ENCODE measurements at regions not wholly inside any gene's neighbourhood (a gene's known extent, or its start where the extent isn't known, plus 50 kb on each side); places are given as distances from the start of the nearest gene placed in this dataset.
A peak's percentile ranks its signal among the peaks of the same experiment; 100 is the strongest.

GRCh38 chr20:51143652-51144051 is 120.7 kb upstream of the KCNG1 start:
- H3K4me3 Mint-ChIP-seq = no peak overlapping the region
- peaks cover 6% of the 10 kb centered on the region for H3K9me3 Mint-ChIP-seq
- H3K36me3 Mint-ChIP-seq (ENCODE audit: low read depth) = no peaks in the 10 kb centered on the region
- peaks cover 32% of the 10 kb centered on the region for H3K27me3 Mint-ChIP-seq
- H3K27ac Mint-ChIP-seq = no peak overlapping the region
- ChIA-PET CTCF (no interaction called here), POLR2A (no interaction called here)
- no peaks in the 10 kb centered on the region for H3K4me1 Mint-ChIP-seq
- DNase-seq = no peak

- Mint-ChIP-seq H3K36me3 (ENCODE audit: low read depth) (no peaks in the 10 kb centered on the region), H3K27ac (no peak overlapping the region), H3K27me3 (peaks cover 28% of the 10 kb centered on the region), H3K4me1 (no peaks in the 10 kb centered on the region), H3K9me3 (peaks cover 6% of the 10 kb centered on the region), H3K4me3 (no peak overlapping the region)
- DNase-seq = no peak
- POLR2A ChIA-PET = no interaction called here
- CTCF ChIA-PET = no interaction called here
Measured at GRCh38 chr20:51142448-51142847, 119.5 kb upstream of the KCNG1 start.

- no peak for DNase-seq
- ChIA-PET POLR2A (no interaction called here), CTCF (no interaction called here)
- H3K4me3 Mint-ChIP-seq = no peak overlapping the region
- H3K27me3 Mint-ChIP-seq = peaks cover 18% of the 10 kb centered on the region
- no peaks in the 10 kb centered on the region for H3K36me3 Mint-ChIP-seq (ENCODE audit: low read depth)
- H3K27ac Mint-ChIP-seq = no peak overlapping the region
- peaks cover 4% of the 10 kb centered on the region for H3K9me3 Mint-ChIP-seq
- no peaks in the 10 kb centered on the region for H3K4me1 Mint-ChIP-seq
Measured at GRCh38 chr20:51140671-51141070, 117.8 kb upstream of the KCNG1 start.

GRCh38 chr20:51139891-51140290 is 117.0 kb upstream of the KCNG1 start:
- no peak overlapping the region for H3K27ac Mint-ChIP-seq
- H3K4me1 Mint-ChIP-seq = no peaks in the 10 kb centered on the region
- POLR2A ChIA-PET = no interaction called here
- peaks cover 11% of the 10 kb centered on the region for H3K27me3 Mint-ChIP-seq
- no peak for DNase-seq
- H3K36me3 Mint-ChIP-seq (ENCODE audit: low read depth) = no peaks in the 10 kb centered on the region
- CTCF ChIA-PET = no interaction called here
- no peak overlapping the region for H3K4me3 Mint-ChIP-seq
- no peaks in the 10 kb centered on the region for H3K9me3 Mint-ChIP-seq

- Mint-ChIP-seq H3K4me1 (no peaks in the 10 kb centered on the region), H3K36me3 (ENCODE audit: low read depth) (no peaks in the 10 kb centered on the region), H3K27ac (no peak overlapping the region), H3K9me3 (no peaks in the 10 kb centered on the region), H3K27me3 (peaks cover 3% of the 10 kb centered on the region), H3K4me3 (no peak overlapping the region)
- no peak for DNase-seq
- POLR2A ChIA-PET = no interaction called here
- CTCF ChIA-PET = no interaction called here
Measured at GRCh38 chr20:51138576-51138975, 115.7 kb upstream of the KCNG1 start.

GRCh38 chr20:51137461-51137860 is 114.6 kb upstream of the KCNG1 start:
- H3K4me3 Mint-ChIP-seq = no peak overlapping the region
- ChIA-PET POLR2A (no interaction called here), CTCF (no interaction called here)
- H3K4me1 Mint-ChIP-seq = no peaks in the 10 kb centered on the region
- no peak for DNase-seq
- no peaks in the 10 kb centered on the region for H3K27me3 Mint-ChIP-seq
- H3K36me3 Mint-ChIP-seq (ENCODE audit: low read depth) = no peaks in the 10 kb centered on the region
- H3K9me3 Mint-ChIP-seq = no peaks in the 10 kb centered on the region
- no peak overlapping the region for H3K27ac Mint-ChIP-seq

GRCh38 chr20:51135926-51136715 is 113.2 kb upstream of the KCNG1 start:
- no peak overlapping the region for H3K4me3 Mint-ChIP-seq

GRCh38 chr20:51134405-51134804 is 111.5 kb upstream of the KCNG1 start:
- POLR2A ChIA-PET = no interaction called here
- H3K4me3 Mint-ChIP-seq = no peak overlapping the region
- H3K27me3 Mint-ChIP-seq = no peaks in the 10 kb centered on the region

More at GRCh38 chr20:51135926-51136715, 113.2 kb upstream of the KCNG1 start:
- CTCF ChIA-PET = interaction anchor here (0.6 kb wide), 2 partner anchors 58 to 69 kb away, joined by 3 read pairs; no protein-coding TSS in a partner anchor
- no peak for DNase-seq
- POLR2A ChIA-PET = no interaction called here
- Mint-ChIP-seq H3K36me3 (ENCODE audit: low read depth) (no peaks in the 10 kb centered on the region), H3K27me3 (no peaks in the 10 kb centered on the region), H3K4me1 (no peaks in the 10 kb centered on the region), H3K27ac (no peak overlapping the region), H3K9me3 (no peaks in the 10 kb centered on the region)

GRCh38 chr20:51132279-51132678 is 109.4 kb upstream of the KCNG1 start:
- no peaks in the 10 kb centered on the region for H3K36me3 Mint-ChIP-seq (ENCODE audit: low read depth)
- H3K4me1 Mint-ChIP-seq = peaks cover 16% of the 10 kb centered on the region
- H3K4me3 Mint-ChIP-seq = no peak overlapping the region

More at GRCh38 chr20:51134405-51134804, 111.5 kb upstream of the KCNG1 start:
- Mint-ChIP-seq H3K4me1 (peaks cover 3% of the 10 kb centered on the region), H3K36me3 (ENCODE audit: low read depth) (no peaks in the 10 kb centered on the region), H3K27ac (no peak overlapping the region), H3K9me3 (no peaks in the 10 kb centered on the region)
- CTCF ChIA-PET = interaction anchor here (0.6 kb wide), 1 partner anchor 10 kb away, joined by 5 read pairs; no protein-coding TSS in a partner anchor
- no peak for DNase-seq

GRCh38 chr20:51131811-51132210 is 108.9 kb upstream of the KCNG1 start:
- ChIA-PET POLR2A (no interaction called here), CTCF (interaction anchor here (0.5 to 0.9 kb wide), 2 partner anchors 23 to 415 kb away, joined by 3 to 5 read pairs; no protein-coding TSS in a partner anchor)
- Mint-ChIP-seq H3K27me3 (no peaks in the 10 kb centered on the region), H3K4me1 (peaks cover 16% of the 10 kb centered on the region), H3K36me3 (ENCODE audit: low read depth) (no peaks in the 10 kb centered on the region), H3K4me3 (no peak overlapping the region), H3K9me3 (no peaks in the 10 kb centered on the region), H3K27ac (no peak overlapping the region)
- no peak for DNase-seq

More at GRCh38 chr20:51132279-51132678, 109.4 kb upstream of the KCNG1 start:
- CTCF ChIA-PET = interaction anchor here (0.5 to 0.9 kb wide), 2 partner anchors 24 to 415 kb away, joined by 3 to 5 read pairs; no protein-coding TSS in a partner anchor
- no peak for DNase-seq
- POLR2A ChIA-PET = no interaction called here
- no peaks in the 10 kb centered on the region for H3K9me3 Mint-ChIP-seq
- H3K27ac Mint-ChIP-seq = no peak overlapping the region
- no peaks in the 10 kb centered on the region for H3K27me3 Mint-ChIP-seq

- POLR2A ChIA-PET = no interaction called here
Measured at GRCh38 chr20:51129147-51129776, 106.4 kb upstream of the KCNG1 start.

GRCh38 chr20:51128198-51128597 is 105.3 kb upstream of the KCNG1 start:
- Mint-ChIP-seq H3K27me3 (peaks cover 16% of the 10 kb centered on the region), H3K9me3 (no peaks in the 10 kb centered on the region), H3K4me1 (peaks cover 17% of the 10 kb centered on the region), H3K4me3 (no peak overlapping the region), H3K27ac (no peak overlapping the region), H3K36me3 (ENCODE audit: low read depth) (no peaks in the 10 kb centered on the region)
- no peak for DNase-seq
- ChIA-PET CTCF (no interaction called here), POLR2A (no interaction called here)

More at GRCh38 chr20:51129147-51129776, 106.4 kb upstream of the KCNG1 start:
- Mint-ChIP-seq H3K9me3 (no peaks in the 10 kb centered on the region), H3K4me3 (no peak overlapping the region), H3K36me3 (ENCODE audit: low read depth) (no peaks in the 10 kb centered on the region), H3K27me3 (peaks cover 13% of the 10 kb centered on the region), H3K4me1 (peaks cover 16% of the 10 kb centered on the region), H3K27ac (no peak overlapping the region)
- peak; percentile 32 for DNase-seq
- CTCF ChIA-PET = no interaction called here

- Mint-ChIP-seq H3K36me3 (ENCODE audit: low read depth) (no peaks in the 10 kb centered on the region), H3K4me3 (no peak overlapping the region), H3K4me1 (peaks cover 19% of the 10 kb centered on the region), H3K27me3 (peaks cover 18% of the 10 kb centered on the region), H3K27ac (no peak overlapping the region), H3K9me3 (no peaks in the 10 kb centered on the region)
- no peak for DNase-seq
- CTCF ChIA-PET = no interaction called here
- POLR2A ChIA-PET = no interaction called here
Measured at GRCh38 chr20:51127713-51128112, 104.8 kb upstream of the KCNG1 start.

Measured in activated CD4-positive, alpha-beta T cell treated with anti-CD3 and anti-CD28 coated beads, Interleukin-2, amount 10 ng/mL, durations not matched to agents 7 days and 5 days (primary cell).